HG03354 (cell line): ENCODE measurements at regions not wholly inside any gene's neighbourhood (a gene's known extent, or its start where the extent isn't known, plus 50 kb on each side); places are given as distances from the start of the nearest gene placed in this dataset.

ENCODE experiments used
- ATAC-seq: cut with Tn5 transposase; IDR thresholded peaks from one replicate; pipeline ENCODE4 v1.9.1; 2021; ENCODE audit warnings: mild to moderate bottlenecking; ENCODE audit not compliant: unreplicated experiment, poor library complexity, severe bottlenecking

- ATAC-seq: no peak
Observed at GRCh38 chr5:62111428-62111827, 194.6 kb upstream of the KIF2A start.

- no peak for ATAC-seq
Observed at GRCh38 chr5:62112689-62113228, 193.2 kb upstream of the KIF2A start.

- ATAC-seq: no peak
Observed at GRCh38 chr5:62115014-62115413, 191.0 kb upstream of the KIF2A start.

GRCh38 chr5:62124266-62124665 is 181.7 kb upstream of the KIF2A start:
- ATAC-seq: no peak

- ATAC-seq: no peak
Observed at GRCh38 chr5:62126090-62126489, 179.9 kb upstream of the KIF2A start.

GRCh38 chr5:62127098-62127736 is 178.8 kb upstream of the KIF2A start:
- no peak for ATAC-seq

- no peak for ATAC-seq
Observed at GRCh38 chr5:62130107-62130506, 175.9 kb upstream of the KIF2A start.

- ATAC-seq: no peak
Observed at GRCh38 chr5:62132276-62132675, 173.7 kb upstream of the KIF2A start.

- ATAC-seq: no peak
Observed at GRCh38 chr5:62133426-62133825, 172.6 kb upstream of the KIF2A start.

- no peak for ATAC-seq
Observed at GRCh38 chr5:62134811-62135210, 171.2 kb upstream of the KIF2A start.

GRCh38 chr5:62137628-62138027 is 168.4 kb upstream of the KIF2A start:
- ATAC-seq: no peak

- no peak for ATAC-seq
Observed at GRCh38 chr5:62138607-62139006, 167.4 kb upstream of the KIF2A start.

- no peak for ATAC-seq
Observed at GRCh38 chr5:62139741-62140140, 166.3 kb upstream of the KIF2A start.

GRCh38 chr5:62142351-62142750 is 163.7 kb upstream of the KIF2A start:
- ATAC-seq: no peak

GRCh38 chr5:62143268-62144229 is 162.5 kb upstream of the KIF2A start:
- ATAC-seq: no peak

- ATAC-seq: no peak
Observed at GRCh38 chr5:62144401-62145022, 161.5 kb upstream of the KIF2A start.

GRCh38 chr5:62149879-62150278 is 156.1 kb upstream of the KIF2A start:
- no peak for ATAC-seq

GRCh38 chr5:62152394-62153087 is 153.5 kb upstream of the KIF2A start:
- ATAC-seq: no peak

- no peak for ATAC-seq
Observed at GRCh38 chr5:62154758-62155157, 151.2 kb upstream of the KIF2A start.

- no peak for ATAC-seq
Observed at GRCh38 chr5:62155988-62156387, 150.0 kb upstream of the KIF2A start.
